ENCODE measurements at regions not wholly inside any gene's neighbourhood (a gene's known extent, or its start where the extent isn't known, plus 50 kb on each side); places are given as distances from the start of the nearest gene placed in this dataset.
"Not testable (repeated sequence)": the region's sequence is repeated elsewhere in the genome, so short reads cannot be mapped to it uniquely, and the experiment has no call there.

DNA sequence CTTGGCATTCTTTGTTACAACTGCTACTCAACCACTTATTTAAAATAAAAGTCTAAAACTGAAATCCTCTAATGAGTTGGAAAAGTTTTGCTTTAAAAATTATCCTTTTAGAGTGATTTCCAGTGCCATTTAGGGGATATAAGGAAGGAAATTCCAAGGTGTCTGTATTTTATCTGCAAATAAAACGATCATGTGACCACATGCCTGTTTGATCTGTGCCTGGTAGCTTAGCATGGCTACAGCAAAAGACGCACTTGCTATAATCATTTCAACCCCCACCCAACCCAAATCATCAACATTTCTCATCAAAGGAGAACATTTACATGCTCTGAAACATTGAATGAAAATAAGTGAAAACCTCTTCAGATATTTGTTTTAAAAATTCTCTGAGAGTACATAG lies 615.1 kb downstream of the IRS1 start:
- DNase-seq = no peak

DNA sequence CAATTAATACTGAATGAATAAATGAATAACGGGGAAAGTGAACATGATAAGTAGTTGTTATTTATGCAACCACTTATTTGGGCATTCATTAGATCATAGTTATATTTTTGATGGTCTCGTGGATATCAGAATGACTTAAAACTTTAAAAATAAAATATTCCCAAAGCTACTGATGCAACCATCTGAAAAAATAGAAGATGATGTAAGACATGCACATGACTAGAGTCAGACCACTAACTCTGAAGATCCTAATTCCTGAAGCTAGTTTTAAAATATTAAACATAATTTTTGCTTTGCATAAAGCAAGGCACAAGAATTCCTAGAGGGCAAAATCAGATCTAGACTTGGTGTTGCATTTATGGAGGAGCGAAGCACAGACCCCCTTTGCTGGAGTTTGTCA lies 616.1 kb downstream of the IRS1 start:
- no peak for DNase-seq

DNA sequence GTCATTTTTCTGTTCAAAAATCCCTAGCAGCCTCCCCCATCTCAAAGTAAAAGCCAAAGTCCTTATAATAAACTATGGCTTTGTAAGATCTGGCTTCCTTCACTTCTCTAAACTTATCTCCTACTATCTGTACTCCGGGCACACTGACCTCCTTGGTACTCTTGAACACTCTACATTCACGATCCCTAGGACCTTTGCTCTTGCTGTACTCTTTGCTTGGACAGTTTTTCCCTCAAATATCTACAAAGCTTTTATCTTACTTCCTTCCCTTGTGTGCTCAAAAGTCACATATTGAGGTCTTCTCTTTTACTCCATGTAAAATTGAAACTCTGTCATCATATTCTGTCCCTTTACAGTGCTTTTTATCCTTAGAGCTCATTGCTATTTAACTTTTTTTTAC lies 616.6 kb downstream of the IRS1 start:
- no peak for DNase-seq

DNA sequence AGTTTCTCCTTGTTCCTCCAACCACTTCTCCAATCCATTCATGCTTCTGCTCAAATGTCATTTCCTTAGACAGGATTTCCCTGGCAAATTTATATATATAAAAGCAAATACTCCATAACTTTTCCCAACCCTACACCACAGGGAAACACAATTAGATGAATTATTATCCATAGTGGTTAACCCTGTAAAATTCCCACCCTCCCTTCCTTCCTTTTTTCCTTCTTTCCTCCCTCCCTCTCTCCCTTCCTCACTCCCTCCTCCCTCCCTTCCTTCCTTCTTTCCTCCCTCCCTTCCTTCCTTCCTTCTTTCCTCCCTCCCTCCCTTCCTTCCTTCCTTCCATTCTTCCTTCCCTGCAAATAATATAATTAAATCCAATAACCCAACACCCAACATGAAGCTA lies 617.7 kb downstream of the IRS1 start:
- no peak for DNase-seq

DNA sequence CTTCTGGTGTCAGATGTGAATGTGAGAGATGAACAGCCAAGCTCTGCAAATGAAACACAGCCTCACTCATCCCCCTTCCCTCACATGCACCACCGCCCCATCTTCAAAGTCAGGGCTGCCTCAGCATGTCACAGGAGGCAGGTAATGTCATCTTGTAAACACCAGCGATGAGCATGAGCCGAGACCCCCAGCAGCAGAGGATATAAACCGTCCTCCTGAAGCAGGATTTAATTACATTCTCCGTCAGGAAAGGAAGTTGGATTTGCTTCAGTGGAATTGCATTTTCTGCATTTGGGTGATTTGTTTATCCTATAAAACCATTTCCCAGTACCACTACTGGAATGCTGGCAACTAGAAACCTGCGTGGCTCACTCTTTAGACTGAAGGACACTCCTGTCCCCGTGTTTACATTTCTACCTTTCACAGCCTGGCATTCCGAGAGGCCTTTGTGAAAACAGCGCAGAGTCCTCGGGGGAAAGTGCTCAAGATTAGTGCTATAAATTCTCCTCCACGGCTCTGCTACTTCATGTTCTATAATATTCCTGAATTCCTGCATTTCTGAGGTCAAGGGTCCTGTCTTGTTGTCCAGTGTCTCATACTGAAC lies 619.2 kb downstream of the IRS1 start:
- DNase-seq = no peak

DNA sequence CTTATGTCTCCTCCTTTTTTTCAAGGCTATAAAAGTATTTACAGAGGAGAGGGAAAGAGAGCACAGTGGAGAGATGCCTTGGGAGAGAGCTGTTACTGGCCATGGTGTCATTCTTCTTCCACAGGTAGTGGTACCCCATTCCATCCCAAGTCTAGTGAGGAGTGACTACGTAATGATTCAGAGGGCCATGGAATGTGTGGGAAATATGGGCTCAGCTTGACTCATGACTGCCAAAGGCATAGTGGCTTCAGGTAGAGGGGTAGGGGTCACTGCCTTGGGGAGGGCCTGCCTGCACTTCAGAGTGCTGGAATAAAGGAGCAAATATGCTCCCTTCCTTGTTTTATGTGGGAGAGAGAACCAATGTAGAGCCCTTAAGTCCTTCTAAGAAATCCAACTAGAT lies 620.6 kb downstream of the IRS1 start:
- DNase-seq = no peak

DNA sequence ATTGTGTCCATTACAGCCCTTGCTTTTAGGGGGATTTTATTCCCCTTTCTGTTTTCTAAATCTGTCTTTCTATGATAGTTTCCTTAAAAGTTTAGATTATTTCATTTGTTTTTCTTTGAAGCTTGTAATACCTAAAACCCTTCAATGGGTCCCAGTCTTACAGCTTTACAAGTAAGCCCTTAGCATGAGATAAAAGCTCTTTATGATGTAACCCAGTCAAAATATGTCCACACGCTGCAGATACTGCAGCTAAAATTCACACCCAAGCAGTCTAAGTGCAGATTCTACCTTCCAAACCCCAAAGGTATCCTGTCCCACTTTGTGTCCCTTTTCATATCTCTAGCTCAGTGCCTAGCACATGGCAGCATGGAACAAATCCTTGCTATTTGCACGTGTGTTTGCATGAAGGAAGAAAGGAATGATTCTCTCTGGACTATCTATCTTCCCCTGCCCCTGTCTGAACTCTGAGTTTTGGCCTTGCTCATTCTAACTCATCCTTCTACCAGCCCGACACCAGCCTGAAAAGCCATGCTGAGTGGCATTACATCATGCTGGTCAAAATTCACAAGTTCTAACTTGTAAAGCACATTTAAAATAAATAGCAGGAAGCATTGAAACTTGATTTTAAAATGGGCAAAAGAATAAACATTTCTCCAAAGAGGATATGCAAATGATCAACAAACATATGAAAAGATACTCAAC lies 623.2 kb downstream of the IRS1 start:
- no peak for DNase-seq

DNA sequence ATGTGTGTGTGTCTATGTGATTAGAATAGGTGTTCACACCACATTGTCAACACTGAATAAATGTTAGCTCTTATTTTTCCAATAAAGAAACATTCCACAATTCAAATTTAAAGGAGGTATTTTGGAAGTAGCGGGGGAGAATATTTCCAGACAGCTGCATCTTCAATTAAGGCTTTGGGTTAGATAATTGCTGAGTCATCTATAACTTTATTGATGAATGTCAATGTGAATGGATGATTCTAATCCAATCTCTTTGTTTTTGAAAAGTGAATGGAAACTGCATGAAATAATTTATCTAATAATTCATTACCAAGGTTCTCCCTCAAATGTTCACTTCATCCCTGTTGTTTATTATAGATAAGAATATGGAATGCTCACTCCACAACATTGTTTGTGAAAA lies 625.2 kb downstream of the IRS1 start:
- DNase-seq = no peak

DNA sequence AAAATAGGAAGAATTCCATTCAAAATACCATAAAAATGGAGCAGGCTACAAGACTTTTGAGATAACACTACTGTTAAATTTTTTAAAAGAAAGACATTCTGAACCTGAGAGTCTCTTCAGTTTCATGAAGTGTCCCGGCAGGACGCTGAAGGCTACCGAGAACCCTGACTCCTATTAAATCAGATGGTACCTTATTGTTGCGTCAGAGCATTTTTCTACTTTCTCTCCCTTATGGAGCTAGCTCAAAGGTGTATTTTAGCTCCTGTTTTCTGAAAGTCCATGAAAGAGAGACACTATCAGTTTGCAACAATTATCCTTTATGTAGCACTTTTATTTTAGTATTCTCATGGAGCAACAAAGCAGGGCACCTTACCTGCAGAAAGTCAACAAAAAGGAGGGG lies 626.7 kb downstream of the IRS1 start:
- no peak for DNase-seq

DNA sequence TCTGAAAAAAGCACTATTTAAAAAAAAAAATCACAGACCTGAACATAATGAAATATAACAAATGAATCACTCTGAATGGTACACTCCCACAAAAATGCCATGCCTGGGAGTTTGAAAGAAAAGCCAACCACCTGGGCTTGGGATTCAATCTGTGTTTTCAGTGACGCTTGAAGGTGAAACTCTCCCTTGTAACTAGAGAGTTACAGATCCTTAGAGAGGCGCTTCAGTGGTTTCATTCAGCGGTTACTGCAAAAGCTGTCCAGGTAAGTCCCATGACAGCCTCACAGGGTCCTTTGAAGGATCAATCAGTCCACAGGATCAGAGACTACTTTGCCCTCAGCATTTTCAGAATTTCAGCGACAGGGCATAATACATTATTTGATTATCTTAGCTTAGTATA lies 627.3 kb downstream of the IRS1 start:
- no peak for DNase-seq

DNA sequence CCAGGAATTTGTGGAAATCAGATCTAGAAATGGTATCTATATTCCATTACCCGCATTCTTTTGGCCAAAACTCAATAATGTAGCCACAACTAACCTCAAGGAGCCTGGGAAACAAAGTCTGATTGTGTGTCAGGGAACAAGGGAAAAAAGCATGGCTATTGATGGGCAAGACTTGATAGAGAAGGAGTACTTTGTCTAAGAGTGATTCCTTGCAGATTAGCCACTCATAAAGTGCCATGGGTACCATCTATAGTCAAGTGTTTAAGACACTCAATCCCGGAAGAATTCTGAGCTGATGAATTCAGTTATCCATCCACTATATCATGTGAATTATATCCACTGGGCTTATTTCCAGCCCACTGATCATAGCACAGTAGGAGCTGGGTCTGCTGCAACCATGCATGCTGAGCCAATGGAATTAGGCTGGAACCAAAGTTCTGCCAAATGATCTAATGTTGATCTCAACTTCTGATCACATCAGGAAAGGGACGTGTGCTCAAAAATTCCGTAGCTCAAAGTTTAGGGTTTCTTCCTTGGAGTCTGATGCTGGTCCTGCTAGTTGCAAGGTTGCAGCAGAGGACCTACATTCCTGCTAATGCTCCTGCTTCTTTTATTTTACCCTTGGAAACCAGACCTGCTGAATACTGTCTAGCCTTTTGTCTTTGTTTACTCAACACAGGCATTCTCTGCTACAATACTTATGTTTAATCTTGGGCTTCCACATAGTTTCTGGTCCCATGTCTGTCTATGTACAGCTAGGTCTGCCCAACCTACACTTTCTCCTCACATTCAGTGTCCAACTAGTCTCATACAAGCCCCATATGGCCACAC lies 629.7 kb downstream of the IRS1 start:
- DNase-seq = no peak

DNA sequence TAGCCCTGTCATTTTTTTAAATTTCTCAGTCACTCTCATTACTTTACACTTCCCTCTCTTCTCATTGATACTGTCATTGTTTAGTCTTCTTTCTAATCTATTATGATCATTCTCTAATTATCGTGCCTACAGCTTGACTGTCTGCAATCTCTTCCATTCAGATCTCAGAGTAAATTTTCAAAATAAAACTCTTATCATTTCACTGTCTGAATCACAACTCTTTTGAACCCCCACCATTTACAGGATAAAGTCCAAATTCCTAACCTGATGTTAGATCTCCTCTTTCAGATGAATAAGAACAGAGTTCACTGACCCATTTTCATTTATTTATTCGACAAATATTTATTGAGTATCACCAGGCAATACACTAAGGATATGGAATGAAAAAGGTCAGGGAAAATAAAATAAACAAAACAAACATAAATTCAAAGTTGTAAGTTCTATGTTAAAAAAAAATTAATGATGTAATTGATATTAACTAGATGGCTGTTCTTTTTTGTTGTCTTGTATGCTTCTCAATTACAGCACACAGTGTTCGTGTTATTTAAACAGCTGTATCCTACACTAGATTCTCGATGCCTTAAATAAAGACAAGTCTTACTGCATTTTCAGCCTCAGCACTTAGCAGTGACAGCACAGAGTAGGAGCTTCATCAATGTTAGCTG lies 631.0 kb downstream of the IRS1 start:
- DNase-seq = no peak

DNA sequence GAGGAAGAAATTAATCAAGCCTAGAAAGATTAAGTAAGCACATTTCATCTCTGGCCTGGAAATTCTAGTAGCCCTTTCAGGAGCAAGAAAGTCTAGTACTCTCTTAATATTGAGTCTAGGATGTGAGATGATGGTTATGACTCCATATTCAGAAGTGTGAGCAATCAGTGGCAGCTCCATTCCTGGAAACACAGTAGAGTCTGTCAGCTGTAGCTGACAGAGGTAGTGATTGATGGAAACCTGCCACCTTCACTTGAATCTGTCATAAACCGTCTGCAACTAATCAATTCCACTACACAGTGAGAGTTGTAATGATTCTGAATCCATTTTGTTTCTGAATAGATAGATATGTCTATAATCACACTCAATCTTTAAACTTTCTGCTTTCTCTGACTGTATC lies 635.1 kb downstream of the IRS1 start:
- DNase-seq = no peak

DNA sequence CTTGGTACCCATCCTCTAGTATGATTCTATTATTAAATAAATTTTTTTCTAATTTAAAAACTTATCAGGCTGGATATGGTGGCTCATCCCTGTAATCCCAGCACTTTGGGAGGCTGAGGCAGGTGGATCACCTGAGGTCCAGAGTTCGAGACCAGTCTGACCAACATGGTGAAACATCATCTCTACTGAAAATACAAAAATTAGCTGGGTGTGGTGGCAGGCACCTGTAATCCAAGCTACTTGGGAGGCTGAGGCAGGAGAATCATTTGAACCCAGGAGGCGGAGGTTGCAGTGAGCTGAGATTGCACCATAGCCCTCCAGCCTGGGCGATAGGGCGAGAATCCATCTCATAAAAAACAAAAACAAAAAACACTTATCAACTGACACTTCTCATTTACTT lies 639.0 kb downstream of the IRS1 start:
- not testable (repeated sequence) for DNase-seq

DNA sequence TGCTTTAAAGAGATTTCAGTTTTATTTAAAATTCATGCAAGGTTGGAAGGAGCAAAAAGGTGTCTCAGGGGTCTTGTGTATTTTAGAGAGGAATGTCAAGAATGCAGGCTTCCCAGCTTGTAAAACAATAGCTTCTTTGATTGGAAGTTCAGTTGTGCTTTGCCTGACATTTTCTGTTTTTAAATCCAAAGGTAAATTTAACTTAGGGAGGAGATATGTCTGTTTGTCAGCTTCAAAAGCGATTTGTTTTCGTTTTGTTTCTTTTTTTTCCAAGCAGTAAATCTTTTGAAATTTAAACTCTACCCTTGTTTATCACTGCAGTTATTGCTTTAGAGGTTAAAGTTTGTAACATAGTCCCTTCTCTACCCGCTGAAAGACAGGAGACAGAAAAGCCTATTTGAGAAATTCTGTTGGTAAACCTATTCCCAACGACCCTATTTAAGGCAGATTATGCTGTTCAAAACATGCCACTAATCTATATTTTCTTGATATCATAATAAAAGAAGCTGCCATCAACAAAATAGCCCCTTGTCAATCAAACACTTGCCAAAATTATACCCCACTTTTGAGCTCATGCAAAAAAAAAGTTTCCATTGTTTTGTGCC lies 639.6 kb downstream of the IRS1 start:
- DNase-seq = no peak

DNA sequence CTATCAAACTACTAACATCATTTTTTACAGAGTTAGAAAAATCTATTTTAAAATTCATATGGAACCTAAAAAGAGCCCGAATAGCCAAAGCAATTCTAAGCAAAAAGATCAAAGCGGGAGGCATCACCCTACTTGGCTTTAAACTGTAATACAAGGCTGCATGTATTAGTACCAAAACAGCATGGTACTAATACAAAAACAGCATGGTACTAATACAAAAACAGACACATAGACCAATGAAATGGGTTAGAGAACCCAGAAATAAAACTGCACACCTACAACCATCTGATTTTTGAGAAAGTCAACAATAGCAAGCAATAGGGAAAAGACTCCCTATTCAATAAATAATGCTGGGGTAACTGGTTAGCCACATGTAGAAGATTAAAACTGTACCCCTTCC lies 640.7 kb downstream of the IRS1 start:
- no peak for DNase-seq

DNA sequence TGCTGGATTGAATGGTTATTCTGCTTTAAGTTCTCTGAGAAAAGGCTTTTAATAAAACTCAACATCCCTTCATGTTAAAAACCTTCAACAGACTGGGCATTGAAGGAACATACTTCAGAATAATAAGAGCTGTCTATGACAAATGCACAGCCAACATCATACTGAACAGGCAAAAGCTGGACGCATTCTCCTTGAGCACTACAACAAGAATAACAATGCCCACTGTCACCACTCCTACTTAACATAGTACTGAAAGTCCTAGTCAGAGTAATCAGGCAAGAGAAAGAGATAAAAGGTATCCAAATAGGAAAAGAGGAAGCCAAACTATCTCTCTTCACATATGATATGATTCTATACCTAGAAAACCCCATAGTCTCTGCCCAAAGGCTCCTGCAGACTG lies 641.4 kb downstream of the IRS1 start:
- no peak for DNase-seq

DNA sequence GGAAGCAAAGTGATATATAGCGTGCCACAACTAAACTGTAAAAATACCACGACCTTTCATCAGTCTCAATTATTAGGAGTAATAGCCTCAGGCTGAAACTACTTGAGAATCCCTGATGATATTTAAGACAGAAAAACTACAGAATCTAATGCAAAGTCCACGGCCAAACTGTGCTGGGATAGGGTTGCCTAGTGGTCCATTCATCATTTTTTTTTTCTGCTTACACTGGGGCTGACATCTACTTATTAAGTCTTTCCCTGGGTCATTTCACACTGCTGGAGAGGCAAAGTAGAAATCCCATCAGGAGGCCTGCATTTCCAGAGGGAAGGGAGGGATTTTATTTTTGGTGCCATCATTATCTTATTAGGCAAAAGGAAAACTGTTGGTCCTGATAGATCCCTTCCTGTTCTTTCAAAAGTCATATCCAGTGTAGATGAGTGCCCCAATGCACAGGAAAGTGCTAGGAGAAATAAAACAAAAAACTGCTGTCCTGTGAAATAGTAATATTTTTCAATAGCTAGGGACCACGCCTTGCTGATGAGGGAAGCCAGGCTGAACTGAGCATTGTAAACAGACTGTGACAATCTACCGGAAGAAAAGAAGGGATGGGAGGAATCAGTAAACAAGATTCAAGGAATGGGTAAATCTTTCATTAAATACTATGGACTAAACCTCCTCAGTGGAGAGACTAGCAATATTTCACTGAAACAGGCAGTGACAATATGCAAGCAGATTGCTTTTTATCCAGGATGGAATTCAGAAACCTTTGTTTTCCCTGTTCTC lies 644.3 kb downstream of the IRS1 start:
- no peak for DNase-seq

DNA sequence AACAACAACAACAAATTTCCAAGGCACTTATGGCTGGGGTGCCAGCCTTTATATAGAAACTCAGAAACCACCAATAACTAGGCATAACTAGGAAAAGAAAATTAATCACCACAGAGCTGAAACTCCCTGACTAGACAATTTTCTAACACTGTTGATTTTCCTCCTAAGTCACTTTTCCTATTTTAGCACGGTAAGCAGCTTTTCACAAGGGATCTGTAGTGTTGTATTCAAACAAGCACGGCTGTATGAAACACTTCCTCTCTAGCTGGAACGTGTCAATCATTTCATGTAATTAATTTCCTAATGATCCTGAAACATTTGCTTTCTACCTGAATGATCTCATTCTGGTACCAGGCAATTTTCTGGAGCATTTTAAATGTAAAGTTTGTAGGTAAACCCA lies 645.0 kb downstream of the IRS1 start:
- DNase-seq = no peak

DNA sequence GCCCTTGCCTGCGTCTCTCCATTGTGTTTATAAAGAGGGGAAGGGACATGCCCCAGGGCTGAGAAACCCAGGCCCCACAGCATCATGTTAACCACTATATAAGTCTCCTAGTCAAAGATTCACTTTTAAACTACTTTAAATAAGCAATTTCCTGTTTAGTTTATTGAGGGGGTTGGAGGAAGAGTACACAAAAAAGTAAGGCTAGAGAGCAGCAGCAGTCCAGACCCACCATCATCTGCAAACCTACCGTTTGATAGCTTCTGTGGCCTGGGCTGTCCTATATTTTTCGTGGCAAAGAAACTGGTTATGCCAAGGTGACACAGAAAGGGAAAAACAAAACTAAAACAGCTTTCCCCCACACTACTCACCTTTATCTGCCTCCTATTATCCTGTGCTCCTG lies 646.1 kb downstream of the IRS1 start:
- DNase-seq = no peak

DNA sequence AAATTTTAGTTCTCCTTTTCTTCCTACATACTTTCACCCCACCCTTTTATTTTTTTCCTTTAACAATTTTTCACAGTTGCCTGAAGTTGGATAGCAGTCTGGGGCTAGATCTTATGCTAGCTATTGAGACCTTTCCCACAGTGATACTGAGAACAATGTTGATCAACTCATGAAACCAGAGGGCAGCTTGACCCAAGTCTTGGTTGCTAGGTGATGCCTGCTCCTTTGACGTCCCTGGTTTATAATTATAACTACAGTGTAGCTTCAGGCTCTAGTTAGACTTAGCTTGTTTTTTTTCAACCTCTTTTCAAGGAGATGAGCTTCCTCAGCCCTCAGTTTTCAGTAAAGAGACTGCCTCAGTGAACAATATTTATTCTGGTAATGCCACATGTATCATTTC lies 648.5 kb downstream of the IRS1 start:
- no peak for DNase-seq

DNA sequence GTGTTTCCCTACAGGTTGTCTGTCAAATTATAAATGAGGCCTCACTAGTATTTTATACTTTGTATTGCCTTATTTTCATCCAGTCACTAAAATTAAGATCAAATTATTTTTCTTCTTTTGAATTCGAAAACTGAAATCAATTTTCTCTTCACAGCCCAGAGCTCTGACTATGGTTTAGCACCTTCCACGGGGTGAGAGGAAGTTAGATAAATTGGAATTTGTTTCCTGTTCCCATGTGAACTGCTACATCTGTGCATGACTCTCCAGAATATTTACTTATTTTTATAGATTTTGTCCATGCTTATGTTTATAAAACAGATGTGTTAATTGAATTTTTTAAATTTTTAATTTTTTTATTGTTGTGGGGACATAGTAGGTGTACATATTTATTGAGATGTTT lies 656.5 kb downstream of the IRS1 start:
- DNase-seq = no peak

DNA sequence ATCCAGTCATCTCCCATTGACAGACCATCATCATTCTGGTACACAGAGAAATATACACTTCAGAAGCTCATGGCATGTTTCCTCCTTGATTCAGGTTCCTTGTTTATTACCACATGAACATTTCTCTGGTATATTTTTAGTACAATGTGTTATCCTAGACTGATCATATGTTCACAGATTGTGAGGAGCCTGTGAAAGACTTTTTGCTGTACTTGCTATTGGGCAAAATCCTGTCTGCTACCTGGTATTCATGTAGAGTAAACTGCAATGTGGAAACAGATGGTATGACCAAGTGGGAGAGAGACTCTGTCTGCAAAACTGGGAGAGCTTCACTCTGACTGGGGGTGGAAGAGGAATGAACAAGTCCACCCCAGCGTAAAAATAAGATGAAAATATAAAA lies 657.2 kb downstream of the IRS1 start:
- DNase-seq = no peak

All from CD4-positive, alpha-beta T cell treated with Interferon gamma for 1 hour (primary cell).